NCI-H69 (cell line): ENCODE measurements at regions not wholly inside any gene's neighbourhood (a gene's known extent, or its start where the extent isn't known, plus 50 kb on each side); places are given as distances from the start of the nearest gene placed in this dataset.

ENCODE experiments used
- DNase-seq: peaks from one replicate; lab custom pipeline; 2025; lab: John Stamatoyannopoulos, UW

- peak; percentile 97 for DNase-seq
Measured at GRCh38 chr6:47360388-47360787, 50.7 kb upstream of the TNFRSF21 start.

DNA sequence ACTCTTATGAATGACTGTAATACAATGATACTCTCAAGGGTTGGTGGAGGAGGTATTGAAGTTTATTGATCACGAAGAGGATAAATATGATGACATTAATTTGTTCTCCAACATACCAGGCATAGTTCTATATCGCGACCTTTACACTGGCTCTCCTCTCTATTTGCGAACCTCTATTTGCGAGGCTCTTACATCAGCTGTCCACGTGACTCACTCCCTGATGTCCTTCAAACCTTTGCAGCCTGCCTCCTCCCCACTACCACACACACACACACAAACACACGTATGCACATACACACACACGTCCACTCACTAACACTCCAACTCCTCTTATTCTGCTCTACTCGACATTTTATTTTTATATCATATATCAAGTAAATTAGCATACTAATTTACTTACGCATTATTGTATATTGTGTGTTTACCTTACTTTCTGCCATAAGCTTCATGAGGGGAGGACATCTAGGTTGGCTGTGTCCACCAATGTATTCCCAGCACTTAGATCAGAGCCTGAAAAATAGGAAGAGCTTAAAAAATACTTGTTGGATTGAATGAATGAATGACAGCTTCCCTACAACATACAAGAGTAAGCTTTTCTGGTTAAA, 53.3 kb upstream of the TNFRSF21 start:
- DNase-seq, result peak; percentile 17

GRCh38 chr6:47363736-47364135, 54.0 kb upstream of the TNFRSF21 start:
- no peak for DNase-seq

DNA sequence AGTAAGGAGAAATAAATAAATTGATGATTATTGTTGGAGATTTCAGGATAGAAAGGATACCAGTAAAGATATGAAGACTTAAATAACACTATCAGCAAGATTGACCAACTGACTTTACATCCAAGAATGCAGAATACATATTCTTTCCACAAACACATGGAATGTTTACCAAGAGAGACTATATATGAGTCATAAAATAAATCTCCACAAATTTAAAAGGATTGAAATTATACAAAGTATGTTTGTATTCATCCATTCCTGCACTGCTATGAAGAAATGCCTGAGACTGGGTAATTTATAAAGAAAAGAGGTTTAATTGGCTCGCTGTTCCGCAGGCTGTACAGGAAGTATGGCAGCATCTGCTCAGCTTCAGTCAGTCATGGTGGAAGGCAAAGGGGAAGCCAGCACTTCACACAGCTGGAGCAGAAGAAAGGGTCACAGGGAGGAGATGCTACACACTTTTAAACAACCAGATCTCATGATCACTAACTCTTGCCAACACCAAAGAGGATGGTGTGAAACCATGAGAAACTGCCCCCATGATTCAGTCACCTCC, 56.7 kb upstream of the TNFRSF21 start:
- DNase-seq, result no peak

DNA sequence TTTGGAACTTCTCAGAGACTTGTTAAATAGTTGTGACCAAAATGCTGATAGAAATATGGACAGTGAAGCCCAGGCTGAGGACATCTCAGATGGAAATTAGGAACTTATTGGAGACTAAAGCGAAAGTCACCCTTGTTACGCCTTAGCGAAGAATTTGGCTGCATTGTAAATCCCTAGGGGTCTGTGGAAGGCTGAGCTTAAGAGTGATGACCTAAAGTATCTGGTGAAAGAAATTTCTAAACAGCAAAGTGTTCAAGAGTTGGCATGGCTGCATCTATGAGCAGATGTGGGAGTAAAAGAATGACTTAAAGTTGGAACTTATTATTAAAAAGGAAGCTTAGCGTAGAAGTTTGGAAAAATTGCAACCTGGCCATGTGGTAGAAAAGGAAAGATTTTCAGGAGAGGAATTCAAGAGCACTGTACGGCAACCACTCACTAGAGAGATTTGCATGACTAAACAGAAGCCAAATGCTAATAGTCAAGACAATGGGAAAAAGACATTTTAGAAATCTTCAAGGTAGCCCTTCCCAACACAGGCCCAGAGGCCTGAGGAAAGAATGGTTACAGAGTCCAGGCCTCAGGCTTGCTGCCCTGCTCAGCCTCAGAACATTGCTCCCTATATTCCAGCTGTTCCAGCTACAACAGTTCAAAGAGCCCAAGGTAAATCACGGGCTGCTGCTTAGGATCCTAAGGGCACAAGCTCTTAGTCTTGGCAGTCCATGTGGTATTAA, 61.6 kb upstream of the TNFRSF21 start:
- DNase-seq, result no peak

- no peak for DNase-seq
Measured at GRCh38 chr6:47371870-47372255, 62.2 kb upstream of the TNFRSF21 start.

DNA sequence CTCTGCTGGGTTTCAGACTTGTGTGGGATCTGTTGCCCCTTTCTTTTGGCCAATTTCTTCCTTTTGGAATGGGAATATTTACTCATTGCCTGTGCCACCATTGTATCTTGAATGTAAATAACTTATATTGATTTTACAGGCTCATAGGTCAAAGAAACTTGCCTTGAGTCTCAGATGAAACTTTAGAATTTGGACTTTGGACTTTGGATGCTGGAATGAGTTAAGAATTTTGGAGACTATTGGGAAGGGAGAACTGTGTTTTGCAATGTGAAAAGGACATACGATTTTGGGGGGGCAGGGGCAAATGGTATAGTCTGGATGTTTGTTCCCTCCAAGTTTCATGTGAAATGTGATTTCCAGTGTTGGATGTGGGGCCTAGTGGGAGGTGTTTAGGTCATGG, 62.6 kb upstream of the TNFRSF21 start:
- DNase-seq, result no peak

DNA sequence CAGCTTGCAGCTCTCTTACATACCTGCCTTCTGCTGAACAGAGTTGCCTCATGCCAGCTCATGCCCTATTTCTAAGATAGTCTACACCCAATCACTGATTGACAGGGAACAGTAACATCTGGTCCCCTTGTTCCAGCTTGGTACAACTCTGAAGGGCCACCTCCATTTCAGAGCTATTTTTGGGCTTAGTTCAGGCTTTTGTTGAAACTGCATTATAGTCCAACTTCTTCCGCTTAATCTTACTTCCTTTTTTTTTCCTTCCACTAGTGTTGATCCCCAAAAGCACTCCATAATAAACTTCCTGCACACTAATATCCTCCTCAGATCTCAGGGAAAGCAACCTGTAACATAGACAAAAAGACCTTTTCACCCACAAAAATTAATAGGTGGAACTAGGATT, 65.7 kb upstream of the TNFRSF21 start:
- DNase-seq, result no peak

DNA sequence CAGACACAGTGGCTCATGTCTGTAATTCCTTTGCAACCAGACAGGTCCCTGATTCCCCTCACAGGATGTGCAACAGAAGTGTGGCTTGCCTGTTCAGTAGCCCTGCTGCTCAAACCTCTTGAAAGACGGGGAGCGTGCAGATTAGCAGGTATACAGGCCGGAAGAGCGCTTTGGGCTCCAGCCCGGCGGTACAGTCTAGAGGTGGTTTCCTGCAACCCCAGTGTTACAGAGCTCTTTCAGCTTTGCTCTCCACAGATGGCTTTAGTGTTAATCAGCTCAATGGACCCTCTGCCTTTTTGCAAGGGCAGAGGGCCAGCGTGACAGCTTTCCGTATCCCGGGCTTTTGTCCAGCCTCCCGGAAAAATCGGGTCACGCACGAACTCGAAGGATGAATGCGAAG, 67.2 kb upstream of the TNFRSF21 start:
- no peak for DNase-seq

GRCh38 chr6:47377971-47378370, 68.3 kb upstream of the TNFRSF21 start:
- no peak for DNase-seq

DNA sequence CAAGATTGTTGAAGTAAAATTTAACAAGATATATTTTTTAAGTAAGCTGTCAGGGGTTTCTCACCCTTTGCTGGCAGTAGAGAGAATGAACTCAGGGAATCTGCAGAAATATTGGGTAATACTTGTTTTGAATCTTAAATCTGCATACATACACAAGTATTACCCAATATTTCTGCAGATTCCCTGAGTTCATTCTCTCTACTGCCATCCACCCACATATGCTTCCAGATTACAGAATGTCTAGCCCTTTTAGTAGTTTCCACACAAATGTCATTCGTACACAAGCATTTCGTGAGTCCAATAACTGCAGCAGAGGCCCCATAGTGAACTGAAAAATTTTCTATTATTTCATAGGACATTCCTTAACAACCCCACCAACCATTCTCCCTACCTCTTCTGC, 69.6 kb upstream of the TNFRSF21 start:
- no peak for DNase-seq

GRCh38 chr6:47380251-47380650, 70.5 kb upstream of the TNFRSF21 start:
- no peak for DNase-seq

DNA sequence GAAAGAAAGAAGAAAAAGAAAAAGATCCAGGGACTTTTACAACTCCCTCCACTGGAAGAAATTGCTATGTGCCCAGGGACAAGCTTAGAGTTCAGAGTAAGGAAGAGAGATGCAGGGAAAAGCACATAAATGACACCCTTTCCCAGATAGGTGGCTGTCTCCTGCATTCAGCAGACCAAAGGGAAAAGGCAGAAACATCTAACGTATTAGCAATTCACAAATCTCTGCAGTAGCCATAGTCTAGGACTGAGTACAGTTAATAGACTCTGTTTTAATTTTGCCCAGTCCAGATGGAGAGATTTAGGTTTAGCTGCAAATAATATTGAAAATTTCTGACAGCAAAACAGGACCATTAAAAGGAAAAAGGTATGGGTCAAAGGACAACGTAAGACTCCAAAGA, 71.3 kb upstream of the TNFRSF21 start:
- no peak for DNase-seq

- no peak for DNase-seq
Measured at GRCh38 chr6:47383360-47383759, 73.7 kb upstream of the TNFRSF21 start.

- no peak for DNase-seq
Measured at GRCh38 chr6:47391675-47392074, 82.0 kb upstream of the TNFRSF21 start.

- no peak for DNase-seq
Measured at GRCh38 chr6:47392251-47392650, 82.5 kb upstream of the TNFRSF21 start.

DNA sequence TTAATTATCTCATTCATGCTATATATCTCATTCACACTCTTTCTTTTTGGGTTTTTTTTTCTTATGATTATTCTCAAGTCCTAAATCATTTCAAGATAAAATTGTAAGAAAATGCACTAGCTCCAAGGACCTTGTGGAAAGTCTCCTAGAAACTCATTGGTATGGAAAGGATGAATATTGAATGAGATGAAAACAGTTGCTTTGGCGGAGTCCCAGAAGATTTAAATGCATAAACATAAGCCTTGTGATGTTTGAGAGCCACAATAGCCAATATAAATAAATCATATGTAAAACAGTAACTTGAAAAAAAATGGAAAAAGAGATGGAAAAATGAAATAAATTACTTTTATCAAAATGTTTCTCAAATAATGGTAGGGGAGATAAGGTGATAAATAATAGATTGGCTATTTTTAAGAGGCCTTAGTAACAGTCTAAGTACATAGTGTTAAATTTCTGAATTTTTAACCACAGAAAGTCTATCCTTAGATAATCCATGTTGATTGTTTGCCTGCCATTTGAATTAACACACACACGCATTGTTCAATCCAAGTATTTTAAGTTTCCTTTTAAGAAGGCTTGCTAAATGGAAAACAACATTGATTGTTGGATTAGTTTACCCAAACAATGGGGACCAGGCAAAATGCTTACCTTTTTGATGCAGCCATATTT, 81.1 kb upstream of the CD2AP start:
- no peak for DNase-seq

- no peak for DNase-seq
Measured at GRCh38 chr6:47400581-47400980, 77.0 kb upstream of the CD2AP start.

GRCh38 chr6:47402081-47402480, 75.5 kb upstream of the CD2AP start:
- DNase-seq, result peak; percentile 47

DNA sequence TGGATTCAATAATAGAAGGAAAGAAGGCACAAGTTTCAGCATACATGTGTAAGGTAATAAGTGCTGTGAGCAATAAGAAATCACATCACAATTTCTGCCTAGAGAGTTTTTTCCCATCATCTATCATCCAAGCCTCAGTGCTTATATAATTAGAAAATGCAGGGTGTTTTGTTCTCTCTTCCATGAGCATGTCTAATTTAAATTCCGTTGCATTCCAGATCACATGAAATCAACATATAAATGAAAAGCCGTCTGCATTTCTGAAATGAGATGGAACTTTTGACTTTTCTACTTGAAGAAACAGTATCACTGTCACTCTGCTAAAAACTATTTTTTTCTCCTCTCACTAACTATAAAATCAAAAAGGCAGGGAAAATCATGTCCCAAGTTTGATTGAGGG, 74.5 kb upstream of the CD2AP start:
- DNase-seq, result no peak

- DNase-seq, result no peak
Measured at GRCh38 chr6:47403801-47404200, 73.8 kb upstream of the CD2AP start.

DNA sequence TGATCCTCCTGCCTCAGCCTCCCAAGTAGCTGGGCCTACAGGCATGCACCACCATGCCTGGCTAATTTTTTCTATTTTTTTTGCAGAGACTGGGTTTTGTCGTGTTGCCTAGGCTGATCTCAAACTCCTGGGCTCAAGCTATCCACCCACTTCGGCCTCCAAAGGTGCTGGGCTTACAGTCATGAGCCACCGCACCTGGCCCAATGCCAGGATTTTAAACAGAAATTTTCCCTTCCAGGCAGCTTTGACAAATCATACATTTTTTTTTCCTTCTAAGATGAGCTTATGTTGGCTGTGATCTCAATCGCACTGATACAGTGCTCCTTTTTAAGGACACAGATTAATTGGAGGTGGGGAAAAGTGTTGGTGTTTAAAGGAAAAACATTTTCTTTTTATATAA, 73.2 kb upstream of the CD2AP start:
- DNase-seq, result peak; percentile 12

GRCh38 chr6:47405273-47405672, 72.3 kb upstream of the CD2AP start:
- DNase-seq, result peak; percentile 91
